IMR-90 (cell line): ENCODE measurements at regions not wholly inside any gene's neighbourhood (a gene's known extent, or its start where the extent isn't known, plus 50 kb on each side); places are given as distances from the start of the nearest gene placed in this dataset.

Experiments
- ATAC-seq: fragments of 200-7000 bp; cut with Tn5 transposase; 2 replicates; pipeline ENCODE4 v1.9.1; 2020; ENCODE audit warnings: low read depth, mild to moderate bottlenecking, moderate library complexity
- BruUV-seq: library from RNA; stranded (reverse); fragments of 400-500 nt; replicated peaks from 2 replicates; lab custom pipeline; 2021; lab: Mats Ljungman, UMichigan
- CTCF ChIA-PET: fragments of 300-600 bp; formaldehyde crosslinking; extraction: SDS; loops from one replicate; lab custom pipeline; 2021; ENCODE audit warnings: antibody characterized with exemption; lab: Yijun Ruan, JAX
- POLR2A ChIA-PET: fragments of 300-600 bp; sonication (Branson Sonifier 250); formaldehyde crosslinking; loops from one replicate; lab custom pipeline; 2022; ENCODE audit warnings: antibody characterized with exemption; ENCODE audit not compliant: unreplicated experiment; lab: Charles Lee
- DNase-seq: peaks from one replicate; pipeline ENCODE4 v3.0.0; 2013
- H2AFZ ChIP-seq: replicated peaks from 2 replicates; pipeline ENCODE3; 2013; ENCODE audit warnings: low read length, mild to moderate bottlenecking; ENCODE audit not compliant: poor library complexity
- H2AK5ac ChIP-seq: 2 replicates; pipeline ENCODE4 v1.6.1; 2013; ENCODE audit warnings: low read depth, low read length, inconsistent platforms
- H2AK9ac ChIP-seq: replicated peaks from 2 replicates; pipeline ENCODE3; 2013; ENCODE audit warnings: mild to moderate bottlenecking, low read depth, low read length, moderate library complexity; ENCODE audit not compliant: poor library complexity
- H2BK120ac ChIP-seq: 2 replicates; pipeline ENCODE4 v1.6.1; 2013; ENCODE audit warnings: low read depth, low read length, inconsistent platforms
- H2BK15ac ChIP-seq: 3 replicates; pipeline ENCODE4 v1.6.1; 2013; ENCODE audit warnings: low read depth, low read length, inconsistent platforms
- H2BK20ac ChIP-seq: 2 replicates; pipeline ENCODE4 v1.6.1; 2013; ENCODE audit warnings: low read depth, mild to moderate bottlenecking, inconsistent platforms, low read length, moderate library complexity
- H2BK5ac ChIP-seq: 2 replicates; pipeline ENCODE4 v1.6.1; 2013; ENCODE audit warnings: mild to moderate bottlenecking, low read depth, low read length, inconsistent platforms; ENCODE audit not compliant: poor library complexity, severe bottlenecking
- H3K14ac ChIP-seq: replicated peaks from 2 replicates; pipeline ENCODE4 v1.6.1; 2013; ENCODE audit warnings: low read depth, low read length, inconsistent platforms
- H3K18ac ChIP-seq: 2 replicates; pipeline ENCODE4 v1.6.1; 2013; ENCODE audit warnings: low read depth, low read length, control low read depth
- H3K23ac ChIP-seq: 2 replicates; pipeline ENCODE4 v1.6.1; 2013; ENCODE audit warnings: low read depth, low read length, inconsistent platforms
- H3K27ac ChIP-seq: 2 replicates; pipeline ENCODE4 v1.5.1; 2013; ENCODE audit warnings: mild to moderate bottlenecking, control low read depth, low read length; ENCODE audit not compliant: insufficient read depth
- H3K27me3 ChIP-seq: 2 replicates; pipeline ENCODE4 v1.6.1; 2013; ENCODE audit warnings: low read length; ENCODE audit not compliant: control insufficient read depth, insufficient read depth
- H3K36me3 ChIP-seq: 2 replicates; pipeline ENCODE4 v1.6.1; 2013; ENCODE audit warnings: low read length, mixed read lengths; ENCODE audit not compliant: control insufficient read depth, insufficient read depth
- H3K4ac ChIP-seq: 2 replicates; pipeline ENCODE4 v1.6.1; 2013; ENCODE audit warnings: low read depth, low read length, inconsistent platforms
- H3K4me1 ChIP-seq: 2 replicates; pipeline ENCODE4 v1.6.1; 2013; ENCODE audit warnings: low read length, mixed read lengths; ENCODE audit not compliant: control insufficient read depth, insufficient read depth
- H3K4me2 ChIP-seq: 2 replicates; pipeline ENCODE4 v1.6.1; 2013; ENCODE audit warnings: low read depth, mild to moderate bottlenecking, control low read depth, low read length, moderate library complexity
- H3K4me3 ChIP-seq: 2 replicates; pipeline ENCODE4 v1.5.1; 2013; ENCODE audit warnings: low read depth, mild to moderate bottlenecking, control low read depth, low read length, moderate library complexity; ENCODE audit not compliant: insufficient read depth
- H3K56ac ChIP-seq: 2 replicates; pipeline ENCODE4 v1.6.1; 2013; ENCODE audit warnings: low read length, inconsistent platforms; ENCODE audit not compliant: insufficient read depth; ENCODE audit errors: extremely low read depth
- H3K79me1 ChIP-seq, 2 experiments: 2 replicates each; pipeline ENCODE4 v1.6.1; 2013; ENCODE audit warnings: low read length in 2 of 2, inconsistent platforms in 1 of 2, low read depth in 1 of 2
- H3K9ac ChIP-seq: 2 replicates; pipeline ENCODE4 v1.6.1; 2013; ENCODE audit warnings: low read depth, low read length, control low read depth
- H3K9me1 ChIP-seq: 2 replicates; pipeline ENCODE4 v1.6.1; 2013; ENCODE audit warnings: low read length, inconsistent platforms; ENCODE audit not compliant: insufficient read depth
- H3K9me3 ChIP-seq: 2 replicates; pipeline ENCODE4 v1.6.1; 2013; ENCODE audit warnings: low read length; ENCODE audit not compliant: control insufficient read depth, insufficient read depth
- H4K20me1 ChIP-seq: 2 replicates; pipeline ENCODE4 v1.6.1; 2013; ENCODE audit warnings: low read length, inconsistent platforms; ENCODE audit not compliant: insufficient read depth
- H4K5ac ChIP-seq: 2 replicates; pipeline ENCODE4 v1.6.1; 2013; ENCODE audit warnings: mild to moderate bottlenecking, low read depth, low read length, control low read depth
- H4K8ac ChIP-seq, 2 experiments: 2 replicates each; pipeline ENCODE4 v1.6.1; 2013; ENCODE audit warnings: low read depth in 2 of 2, low read length in 2 of 2, control low read depth in 1 of 2, inconsistent platforms in 1 of 2
- H4K91ac ChIP-seq: 2 replicates; pipeline ENCODE4 v1.6.1; 2013; ENCODE audit warnings: low read depth, low read length, inconsistent platforms; ENCODE audit not compliant: insufficient read depth
- BHLHE40 ChIP-seq: fragments of 150-350 bp; IDR thresholded peaks from 2 replicates; pipeline ENCODE4 v1.6.1; 2016; ENCODE audit warnings: mild to moderate bottlenecking, low read depth, low read length
- CEBPB ChIP-seq: IDR thresholded peaks from 2 replicates; pipeline ENCODE4 v1.6.1; 2012; ENCODE audit warnings: low read depth, low read length, improper control_type of control experiment
- CHD1 ChIP-seq: IDR thresholded peaks from 2 replicates; pipeline ENCODE4 v1.6.1; 2012; ENCODE audit warnings: low read depth, low read length, improper control_type of control experiment
- CTCF ChIP-seq: conservative IDR thresholded peaks from 2 replicates; pipeline ENCODE4 v1.5.1; 2012; ENCODE audit warnings: mild to moderate bottlenecking, low read depth, low read length, improper control_type of control experiment
- MAFK ChIP-seq: IDR thresholded peaks from 2 replicates; pipeline ENCODE4 v1.6.1; 2012; ENCODE audit warnings: low read depth, low read length, improper control_type of control experiment
- MAZ ChIP-seq: IDR thresholded peaks from 2 replicates; pipeline ENCODE4 v1.6.1; 2012; ENCODE audit warnings: low read depth, mild to moderate bottlenecking, low read length, improper control_type of control experiment, moderate library complexity, borderline replicate concordance
- NFE2L2 ChIP-seq: fragments of 150-350 bp; IDR thresholded peaks from 2 replicates; pipeline ENCODE4 v1.6.1; 2016; ENCODE audit warnings: low read depth, mild to moderate bottlenecking, low read length
- POLR2A ChIP-seq: IDR thresholded peaks from 2 replicates; pipeline ENCODE4 v1.6.1; 2012; ENCODE audit warnings: mild to moderate bottlenecking, low read depth, low read length
- RAD21 ChIP-seq: IDR thresholded peaks from 2 replicates; pipeline ENCODE4 v1.6.1; 2012; ENCODE audit warnings: low read length, improper control_type of control experiment
- RCOR1 ChIP-seq: IDR thresholded peaks from 2 replicates; pipeline ENCODE4 v1.6.1; 2012; ENCODE audit warnings: mild to moderate bottlenecking, low read length, improper control_type of control experiment; ENCODE audit not compliant: insufficient replicate concordance
- RFX5 ChIP-seq: IDR thresholded peaks from 2 replicates; pipeline ENCODE4 v1.8.0; 2012; ENCODE audit warnings: low read depth, mild to moderate bottlenecking, low read length, moderate library complexity
- WGBS, 2 experiments: methylation state at CpG; one replicate each; pipeline versions ENCODE4 v1.1.5 to v1.1.7; 2013; ENCODE audit warnings: missing lambda C conversion rate in 2 of 2; ENCODE audit not compliant: insufficient read length in 1 of 2; ENCODE audit errors: extremely low coverage in 2 of 2; 5-methylcytosine and 5-hydroxymethylcytosine counted together
- dilution Hi-C: fragments of 300-500 bp; cut with HindIII; formaldehyde crosslinking; loops from one replicate; pipeline ENCODE4 v1.14.3; 2018; ENCODE audit warnings: low sequenced_read_pairs; ENCODE audit not compliant: unreplicated experiment
- in situ Hi-C: fragments of 300-500 bp; cut with MboI; formaldehyde crosslinking; loops from 3 replicates; pipeline ENCODE4 v1.14.3; 2019; ENCODE audit warnings: low sequenced_read_pairs, inconsistent platforms, mixed read lengths
- intact Hi-C: fragments of 100-400 bp; cut with micrococcal nuclease; formaldehyde crosslinking; loops from 2 replicates; pipeline ENCODE4 v1.10.0; 2022
- TF ChIP-seq, protein P1 (sequence below): fragments of 150-350 bp; IDR thresholded peaks from 2 replicates; pipeline ENCODE4 v1.6.1; 2016; ENCODE audit warnings: low read depth, mild to moderate bottlenecking, low read length, moderate library complexity, borderline replicate concordance

DNA sequence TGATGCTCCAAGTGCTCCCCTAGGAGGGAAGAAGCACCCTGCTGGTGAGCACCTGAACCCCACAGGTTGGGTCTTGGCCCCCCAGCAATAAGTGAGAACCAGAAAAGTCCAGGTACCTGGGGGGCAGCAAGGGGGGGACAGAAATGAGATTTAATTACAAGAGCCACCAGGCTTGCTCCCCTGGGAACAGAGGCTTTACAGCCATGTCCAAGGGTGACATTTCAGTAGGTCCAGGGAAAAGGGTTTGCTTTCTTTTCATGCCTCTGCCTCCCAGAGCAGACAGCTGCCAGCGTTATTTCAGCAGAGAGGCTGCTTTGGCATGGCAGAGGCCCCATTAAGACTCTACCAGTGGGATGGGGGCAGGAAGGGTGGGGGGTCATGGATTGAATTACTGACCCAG, 437.7 kb downstream of the BUD13 start:
- Histone ChIP-seq H4K8ac (no peak overlapping the region), H3K23ac (no peak overlapping the region), H2BK5ac (no peak overlapping the region), H3K36me3 (no peaks in the 10 kb centered on the region), H2BK120ac (no peak overlapping the region), H2AFZ (no peak overlapping the region), H3K9me1 (no peaks in the 10 kb centered on the region), H3K79me1 (no peaks in the 10 kb centered on the region), H3K14ac (no peak overlapping the region), H3K4ac (no peak overlapping the region), H2BK15ac (no peak overlapping the region), H3K18ac (no peak overlapping the region), H4K91ac (no peak overlapping the region), H2BK20ac (no peak overlapping the region), H3K9ac (no peak overlapping the region), H4K5ac (no peak overlapping the region), H3K4me3 (no peak overlapping the region), H2AK5ac (no peak overlapping the region), H3K9me3 (peaks cover 8% of the 10 kb centered on the region; the same call in 1 of the 2 replicates), H3K27ac (no peak overlapping the region), H4K20me1 (no peaks in the 10 kb centered on the region), H3K4me2 (no peak overlapping the region), H2AK9ac (no peak overlapping the region), H3K27me3 (no peaks in the 10 kb centered on the region), H3K56ac (no peak overlapping the region), H3K4me1 (no peaks in the 10 kb centered on the region)
- ChIA-PET CTCF (no interaction called here), POLR2A (no interaction called here)
- no peak for ATAC-seq
- in situ Hi-C loops (no loop called here), dilution Hi-C loops (no loop called here), intact Hi-C loops (no loop called here)
- DNase-seq = no peak
- BruUV-seq = no TSS peak
- TF ChIP-seq, protein P1, sequence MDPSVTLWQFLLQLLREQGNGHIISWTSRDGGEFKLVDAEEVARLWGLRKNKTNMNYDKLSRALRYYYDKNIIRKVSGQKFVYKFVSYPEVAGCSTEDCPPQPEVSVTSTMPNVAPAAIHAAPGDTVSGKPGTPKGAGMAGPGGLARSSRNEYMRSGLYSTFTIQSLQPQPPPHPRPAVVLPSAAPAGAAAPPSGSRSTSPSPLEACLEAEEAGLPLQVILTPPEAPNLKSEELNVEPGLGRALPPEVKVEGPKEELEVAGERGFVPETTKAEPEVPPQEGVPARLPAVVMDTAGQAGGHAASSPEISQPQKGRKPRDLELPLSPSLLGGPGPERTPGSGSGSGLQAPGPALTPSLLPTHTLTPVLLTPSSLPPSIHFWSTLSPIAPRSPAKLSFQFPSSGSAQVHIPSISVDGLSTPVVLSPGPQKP = no peak
- TF ChIP-seq BHLHE40 = no peak
- TF ChIP-seq RFX5 = no peak
- TF ChIP-seq CTCF = no peak
- TF ChIP-seq RCOR1 = no peak
- no peak for TF ChIP-seq NFE2L2
- TF ChIP-seq MAFK = no peak
- no peak for TF ChIP-seq CHD1
- no peak for TF ChIP-seq MAZ
- TF ChIP-seq CEBPB = no peak
- no peak for TF ChIP-seq POLR2A
- no peak for TF ChIP-seq RAD21
- WGBS, 2 experiments = no CpG with 5 or more reads among the region's 1 CpG
